Psoas muscle (tissue), 7 donors: ENCODE measurements at regions not wholly inside any gene's neighbourhood (a gene's known extent, or its start where the extent isn't known, plus 50 kb on each side); places are given as distances from the start of the nearest gene placed in this dataset.

Experiments
- ATAC-seq, 4 donors: fragments of 200-7000 bp; cut with Tn5 transposase; one replicate each; pipeline ENCODE4 v1.9.1; 2020; ENCODE audit warnings: moderate library complexity in 3 of 4, mild to moderate bottlenecking in 2 of 4
- DNase-seq, 2 donors: peaks; one replicate each; pipeline ENCODE4 v3.0.0-alpha.2; 2020
- H3K27ac ChIP-seq: fragments of 200-600 bp; one replicate; pipeline ENCODE4 v1.8.0; 2022
- H3K27me3 ChIP-seq, 3 donors: fragments of 200-600 bp in 1 of 3; one replicate each; pipeline versions ENCODE4 v1.6.1 to v1.8.0; 2013 to 2022; ENCODE audit warnings: low read length in 2 of 3, mild to moderate bottlenecking in 2 of 3, moderate library complexity in 1 of 3; ENCODE audit not compliant: insufficient read depth in 3 of 3
- H3K36me3 ChIP-seq, 2 donors: fragments of 200-600 bp in 1 of 2; one replicate each; pipeline versions ENCODE4 v1.6.1 to v1.8.0; 2013 to 2022; ENCODE audit warnings: low read depth in 1 of 2, mild to moderate bottlenecking in 1 of 2, moderate library complexity in 1 of 2; ENCODE audit not compliant: insufficient read depth in 1 of 2
- H3K4me1 ChIP-seq: fragments of 200-600 bp; one replicate; pipeline ENCODE4 v1.8.0; 2022
- H3K4me3 ChIP-seq: fragments of 200-600 bp; one replicate; pipeline ENCODE4 v1.8.0; 2022; ENCODE audit warnings: mild to moderate bottlenecking
- H3K9me3 ChIP-seq: fragments of 200-600 bp; one replicate; pipeline ENCODE4 v1.8.0; 2022
- WGBS, 3 donors: extraction: QIAGEN DNeasy Blood & Tissue Kit; methylation state at CpG; one replicate each; pipeline versions ENCODE4 v1.1.6 to v1.1.7; 2013; 5-methylcytosine and 5-hydroxymethylcytosine counted together
- intact Hi-C, 2 donors: fragments of 100-400 bp; cut with DNase I; formaldehyde crosslinking; loops; one replicate each; pipeline versions ENCODE4 v1.11.0 to v1.14.2; 2022
- TF ChIP-seq, protein P1 (sequence below): fragments of 200-600 bp; IDR thresholded peaks from one replicate; pipeline ENCODE4 v1.8.0; 2022; ENCODE audit warnings: antibody characterized with exemption
- donor health status: healthy with polysubstance abuse.
- donor health status: DM: no; HTN: no; CAD: no; lungs with moderate emphysema.
- donor health status: Bipolar disorder and iron deficiency.
- donor health status: healthy.
- donor health status: DM: yes; HTN: yes; CAD: no.
- donor health status: DM: no; HTN: no; CAD: no.
- donor health status: DM: yes; HTN: yes; CAD: no.

DNA sequence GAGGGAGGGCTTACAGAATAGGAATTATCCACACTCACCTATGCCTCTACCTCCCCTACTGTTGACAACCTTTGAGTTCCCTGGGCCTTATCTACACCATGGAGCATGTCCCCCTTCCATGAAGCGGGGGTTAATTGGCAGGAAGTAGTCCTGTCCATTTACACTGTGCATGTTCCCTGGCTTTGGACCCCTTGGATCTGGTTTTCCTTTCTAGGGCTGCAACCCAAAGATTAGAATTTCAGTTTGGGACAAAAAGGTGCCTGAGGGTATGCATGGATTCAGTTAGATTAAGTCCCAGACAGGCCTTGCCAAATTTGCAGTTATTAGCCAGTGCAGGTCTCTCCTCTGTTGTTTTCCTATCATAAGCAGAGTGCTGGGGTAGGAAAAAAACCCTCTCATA, 180.3 kb downstream of the CMPK2 start:
- DNase-seq (no peak), ATAC-seq (no peak)
- 95 to 100% (median 96%) methylated on average over 1 of the region's 1 CpG for WGBS, 3 donors
- H3K27ac ChIP-seq = no peak overlapping the region
- H3K4me3 ChIP-seq = no peak overlapping the region
- no peaks in the 10 kb centered on the region for H3K4me1 ChIP-seq
- no peaks in the 10 kb centered on the region for H3K36me3 ChIP-seq
- peaks cover 0 to 2% (median 0%) of the 10 kb centered on the region in 3 donors for H3K27me3 ChIP-seq
- no peaks in the 10 kb centered on the region for H3K9me3 ChIP-seq
- intact Hi-C loops = no loop called here
- TF ChIP-seq, protein P1, sequence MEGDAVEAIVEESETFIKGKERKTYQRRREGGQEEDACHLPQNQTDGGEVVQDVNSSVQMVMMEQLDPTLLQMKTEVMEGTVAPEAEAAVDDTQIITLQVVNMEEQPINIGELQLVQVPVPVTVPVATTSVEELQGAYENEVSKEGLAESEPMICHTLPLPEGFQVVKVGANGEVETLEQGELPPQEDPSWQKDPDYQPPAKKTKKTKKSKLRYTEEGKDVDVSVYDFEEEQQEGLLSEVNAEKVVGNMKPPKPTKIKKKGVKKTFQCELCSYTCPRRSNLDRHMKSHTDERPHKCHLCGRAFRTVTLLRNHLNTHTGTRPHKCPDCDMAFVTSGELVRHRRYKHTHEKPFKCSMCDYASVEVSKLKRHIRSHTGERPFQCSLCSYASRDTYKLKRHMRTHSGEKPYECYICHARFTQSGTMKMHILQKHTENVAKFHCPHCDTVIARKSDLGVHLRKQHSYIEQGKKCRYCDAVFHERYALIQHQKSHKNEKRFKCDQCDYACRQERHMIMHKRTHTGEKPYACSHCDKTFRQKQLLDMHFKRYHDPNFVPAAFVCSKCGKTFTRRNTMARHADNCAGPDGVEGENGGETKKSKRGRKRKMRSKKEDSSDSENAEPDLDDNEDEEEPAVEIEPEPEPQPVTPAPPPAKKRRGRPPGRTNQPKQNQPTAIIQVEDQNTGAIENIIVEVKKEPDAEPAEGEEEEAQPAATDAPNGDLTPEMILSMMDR = no peak

DNA sequence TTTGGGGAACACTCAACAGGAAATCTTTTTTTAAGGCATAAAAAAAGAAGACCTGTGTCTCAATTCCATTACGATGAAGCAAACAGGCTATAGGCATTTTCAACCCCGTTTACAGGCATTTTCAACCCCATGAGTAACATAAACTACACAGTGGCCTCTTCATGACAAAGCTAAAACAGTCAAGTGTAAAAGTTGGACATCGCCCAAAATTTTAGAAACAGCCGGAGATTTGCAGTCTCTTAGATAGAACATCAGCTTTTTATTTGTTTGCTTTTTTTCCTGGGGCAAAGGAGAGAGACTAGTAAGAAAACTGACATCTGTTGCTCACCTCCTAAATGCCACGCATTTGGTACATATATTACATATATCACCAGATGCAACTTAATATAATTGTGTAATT, 173.7 kb downstream of the CMPK2 start:
- 21 to 51% (median 33%) methylated on average over 5 of the region's 5 CpGs for WGBS, 3 donors
- DNase-seq = no peak
- ATAC-seq = no peak

DNA sequence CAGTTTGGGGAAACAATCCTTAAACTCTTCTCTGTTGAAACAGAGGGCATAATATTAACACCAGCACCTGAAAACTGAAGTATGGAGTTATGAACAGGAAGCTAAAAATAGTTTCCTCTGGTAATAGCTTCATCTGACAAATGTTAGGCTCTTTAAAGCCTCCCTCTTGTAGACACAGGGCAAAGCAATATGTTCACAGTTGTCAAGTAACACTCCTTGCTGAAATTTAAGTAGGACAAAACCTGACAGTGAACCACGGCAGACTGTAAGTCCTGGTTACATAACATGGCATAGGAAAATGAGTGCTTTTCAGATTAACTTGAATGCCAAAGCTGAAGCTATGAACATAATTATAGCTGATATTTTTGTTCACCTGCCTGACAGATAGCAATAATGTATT, 172.9 kb downstream of the CMPK2 start:
- Histone ChIP-seq H3K4me1 (peaks cover 28% of the 10 kb centered on the region), H3K27ac (peak overlapping the region; percentile 73)
- intact Hi-C loops = no loop called here

More for the DNA sequence above, 173.7 kb downstream of the CMPK2 start:
- Histone ChIP-seq H3K36me3 (no peaks in the 10 kb centered on the region), H3K4me3 (no peak overlapping the region), H3K4me1 (peaks cover 28% of the 10 kb centered on the region), H3K27ac (peak overlapping the region; percentile 73), H3K27me3 (peaks cover 0 to 2% (median 0%) of the 10 kb centered on the region in 3 donors), H3K9me3 (no peaks in the 10 kb centered on the region)
- TF ChIP-seq, protein P1 = no peak
- intact Hi-C loops = no loop called here

DNA sequence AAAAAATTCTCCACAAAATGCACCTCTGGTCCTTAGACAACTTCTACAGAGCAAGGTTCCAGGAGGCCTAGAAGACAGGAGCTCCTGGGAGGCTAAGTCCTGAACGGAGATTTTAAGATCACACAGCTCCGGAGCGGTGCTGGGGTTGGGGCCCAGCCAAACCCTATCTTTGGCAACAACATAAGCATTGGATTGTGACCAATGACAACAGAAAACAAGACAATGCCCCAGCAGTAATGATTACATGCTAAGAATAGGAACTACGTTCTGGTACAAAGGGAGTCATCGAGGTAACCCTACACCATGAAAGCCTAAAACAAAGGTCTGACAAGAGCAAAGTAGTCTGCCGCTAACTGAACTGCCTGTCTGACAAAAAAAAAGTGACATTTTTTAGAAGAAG, 171.2 kb downstream of the CMPK2 start:
- H3K9me3 ChIP-seq = no peaks in the 10 kb centered on the region
- H3K4me1 ChIP-seq = peaks cover 28% of the 10 kb centered on the region
- peak overlapping the region; percentile 73 for H3K27ac ChIP-seq
- intact Hi-C loops = no loop called here
- H3K4me3 ChIP-seq = no peak overlapping the region
- peaks cover 0 to 2% (median 0%) of the 10 kb centered on the region in 3 donors for H3K27me3 ChIP-seq
- peak; percentile 84 to 96 (median 95) for ATAC-seq
- WGBS, 3 donors = 15 to 26% (median 20%) methylated on average over 6 of the region's 6 CpGs
- peak in 1 of 2 donors; percentile 16 for DNase-seq
- H3K36me3 ChIP-seq = no peaks in the 10 kb centered on the region
- TF ChIP-seq, protein P1 = no peak

More for the DNA sequence above, 172.9 kb downstream of the CMPK2 start:
- ATAC-seq (peak; percentile 77 to 85 (median 80)), DNase-seq (no peak)
- H3K9me3 ChIP-seq = no peaks in the 10 kb centered on the region
- H3K4me3 ChIP-seq = no peak overlapping the region
- TF ChIP-seq, protein P1 = no peak
- WGBS, 3 donors = 23 to 30% (median 29%) methylated on average over 1 of the region's 1 CpG
- H3K27me3 ChIP-seq = peaks cover 0 to 2% (median 0%) of the 10 kb centered on the region in 3 donors
- H3K36me3 ChIP-seq = no peaks in the 10 kb centered on the region

DNA sequence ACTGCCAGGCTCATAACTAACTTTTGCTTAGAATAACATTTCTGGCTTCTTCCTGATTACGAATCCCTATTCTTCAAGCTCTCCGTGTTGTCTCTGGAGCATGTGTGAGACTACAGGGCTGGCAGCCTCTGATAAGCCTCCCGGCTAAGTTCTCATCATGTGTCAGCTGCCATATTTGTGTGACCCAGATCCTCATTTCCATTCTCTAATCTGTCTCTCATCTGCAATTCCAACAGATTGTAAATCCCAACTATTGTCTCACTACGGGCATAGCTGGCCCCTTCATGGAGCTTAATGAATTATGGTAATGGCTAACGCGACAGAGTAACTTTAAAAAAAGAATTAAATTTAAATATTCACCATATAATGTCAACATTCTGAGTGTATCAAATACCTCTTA, 165.4 kb downstream of the CMPK2 start:
- H3K4me1 ChIP-seq = no peaks in the 10 kb centered on the region
- 62 to 69% (median 67%) methylated on average over 6 of the region's 6 CpGs for WGBS, 3 donors
- DNase-seq (no peak), ATAC-seq (no peak)
- H3K9me3 ChIP-seq = no peaks in the 10 kb centered on the region
- TF ChIP-seq, protein P1 = no peak
- intact Hi-C loops = no loop called here
- H3K27ac ChIP-seq = no peak overlapping the region
- H3K4me3 ChIP-seq = no peak overlapping the region
- no peaks in the 10 kb centered on the region for H3K36me3 ChIP-seq
- no peaks in the 10 kb centered on the region for H3K27me3 ChIP-seq
